NCI-H82 (cell line): ENCODE measurements at regions not wholly inside any gene's neighbourhood (a gene's known extent, or its start where the extent isn't known, plus 50 kb on each side); places are given as distances from the start of the nearest gene placed in this dataset.

Experiments used
- DNase-seq: peaks from one replicate; lab custom pipeline; 2025; lab: John Stamatoyannopoulos, UW

DNA sequence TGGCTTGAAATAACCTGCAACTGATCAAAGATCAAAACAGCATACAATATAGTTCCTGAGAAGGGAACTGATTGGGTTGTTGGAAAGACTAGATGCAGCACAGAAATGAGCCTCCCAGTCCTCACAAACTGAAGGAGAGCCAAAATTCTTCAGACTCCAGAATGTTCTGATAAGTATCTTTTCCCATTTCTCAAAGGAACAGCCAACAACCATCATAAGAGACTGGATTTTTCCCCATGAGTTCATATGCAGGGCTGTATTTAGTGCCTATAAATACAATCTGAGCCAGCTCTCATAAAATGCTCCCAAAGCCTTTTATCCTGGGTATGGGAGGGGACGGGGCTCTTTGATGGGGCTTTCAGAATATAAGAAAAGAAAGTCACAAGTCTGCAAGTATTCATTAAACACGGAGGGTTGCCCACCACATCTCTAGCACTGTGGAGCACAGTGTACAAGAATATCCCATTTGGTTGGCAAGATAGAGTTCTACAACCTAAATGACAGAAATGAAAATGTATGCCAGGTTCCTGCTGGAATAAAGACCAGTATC, 50.7 kb upstream of the LYVE1 start:
- no peak for DNase-seq

DNA sequence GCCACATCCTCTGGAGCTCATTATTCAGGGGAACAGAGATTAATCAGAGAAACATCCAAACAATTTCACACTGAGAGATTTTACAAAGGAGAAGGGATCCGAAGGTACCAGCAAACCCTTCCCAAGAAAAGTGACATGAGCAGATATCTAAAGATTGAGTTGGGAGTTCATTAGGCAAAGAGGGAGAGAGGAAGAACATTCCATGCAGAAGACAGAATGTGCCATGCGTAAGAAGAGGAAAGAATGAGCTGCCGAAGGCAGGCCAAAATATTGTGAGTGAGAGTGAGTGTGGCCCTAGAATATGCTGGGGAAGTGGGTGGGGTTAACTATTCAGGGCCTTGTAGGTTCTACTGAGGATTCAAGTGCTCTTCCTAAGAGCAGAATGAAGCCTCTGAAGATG, 50.0 kb upstream of the LYVE1 start:
- no peak for DNase-seq
